Activated naive CD4-positive, alpha-beta T cell treated with anti-CD3 and anti-CD28 coated beads, Interleukin-2, amount 50 U/mL, for 24 hours (primary cell): ENCODE measurements at regions not wholly inside any gene's neighbourhood (a gene's known extent, or its start where the extent isn't known, plus 50 kb on each side); places are given as distances from the start of the nearest gene placed in this dataset.
A peak's percentile ranks its signal among the peaks of the same experiment; 100 is the strongest.

Source experiments
- H3K27ac Mint-ChIP-seq: one replicate; pipeline ENCODE4 v1.8.0; 2021; ENCODE audit warnings: mild to moderate bottlenecking, mixed read lengths
- H3K27me3 Mint-ChIP-seq: one replicate; pipeline ENCODE4 v1.8.0; 2021; ENCODE audit warnings: mixed read lengths
- H3K36me3 Mint-ChIP-seq: one replicate; pipeline ENCODE4 v1.8.0; 2021; ENCODE audit warnings: mixed read lengths
- H3K4me1 Mint-ChIP-seq: one replicate; pipeline ENCODE4 v1.8.0; 2021; ENCODE audit warnings: mixed read lengths
- H3K4me3 Mint-ChIP-seq: one replicate; pipeline ENCODE4 v1.8.0; 2021; ENCODE audit warnings: mild to moderate bottlenecking, mixed read lengths
- H3K9me3 Mint-ChIP-seq: one replicate; pipeline ENCODE4 v1.8.0; 2021; ENCODE audit warnings: mixed read lengths

DNA sequence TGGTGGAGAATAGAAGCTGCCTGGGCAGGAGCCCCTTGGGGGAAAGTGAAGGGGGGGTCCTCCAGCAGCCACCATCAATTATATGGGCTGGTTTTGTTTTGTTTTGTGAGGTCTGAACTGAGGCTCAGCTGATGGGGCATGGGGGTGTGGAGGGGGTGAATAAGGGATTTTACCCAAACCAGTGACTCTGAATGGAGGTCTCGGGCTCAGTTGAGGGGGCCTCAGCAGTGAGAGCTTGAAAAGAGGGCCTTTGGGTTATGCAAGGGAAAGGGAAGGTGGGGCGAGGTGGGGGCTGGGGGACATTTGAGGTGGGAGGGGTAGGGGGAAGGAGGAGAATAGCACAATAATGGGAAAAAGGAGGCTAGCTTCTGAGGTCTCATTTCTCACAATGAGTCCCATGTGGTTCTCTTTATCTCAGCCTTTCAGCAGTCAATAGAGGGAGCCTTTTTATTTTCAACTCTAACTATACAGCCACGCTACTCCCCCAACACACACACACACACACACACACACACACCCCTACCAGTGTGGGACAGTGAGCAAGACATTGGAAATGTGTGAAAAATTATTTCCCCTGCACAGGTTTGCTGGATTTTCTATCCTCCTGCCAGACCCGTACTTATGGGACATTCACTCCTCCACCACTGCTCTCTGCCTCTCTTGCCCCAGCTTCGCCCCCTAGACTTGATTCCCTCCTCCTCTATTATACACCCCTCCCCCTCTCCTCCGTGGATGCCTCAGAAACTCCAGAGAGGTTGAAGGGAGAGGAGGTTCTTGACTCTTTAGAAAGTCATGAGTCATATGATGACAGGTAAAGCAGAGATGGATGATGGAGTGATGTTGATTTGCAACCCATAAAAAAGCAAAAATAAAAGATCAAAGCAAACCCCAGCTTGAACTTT lies 96.0 kb downstream of the GTPBP8 start:
- Mint-ChIP-seq H3K4me1 (no peaks in the 10 kb centered on the region), H3K27ac (no peak overlapping the region), H3K27me3 (no peaks in the 10 kb centered on the region), H3K36me3 (peaks cover 30% of the 10 kb centered on the region), H3K4me3 (no peak overlapping the region), H3K9me3 (no peaks in the 10 kb centered on the region)

GRCh38 chr3:113088616-113089015 lies 97.8 kb downstream of the GTPBP8 start:
- H3K9me3 Mint-ChIP-seq: no peaks in the 10 kb centered on the region
- H3K36me3 Mint-ChIP-seq: peaks cover 25% of the 10 kb centered on the region
- no peak overlapping the region for H3K4me3 Mint-ChIP-seq
- no peaks in the 10 kb centered on the region for H3K27me3 Mint-ChIP-seq
- H3K27ac Mint-ChIP-seq: no peak overlapping the region
- H3K4me1 Mint-ChIP-seq: no peaks in the 10 kb centered on the region

GRCh38 chr3:113091417-113091816 lies 100.6 kb downstream of the GTPBP8 start:
- Mint-ChIP-seq H3K27ac (no peak overlapping the region), H3K4me1 (no peaks in the 10 kb centered on the region), H3K36me3 (peaks cover 28% of the 10 kb centered on the region), H3K9me3 (no peaks in the 10 kb centered on the region), H3K4me3 (no peak overlapping the region), H3K27me3 (no peaks in the 10 kb centered on the region)

GRCh38 chr3:113092746-113093145 lies 102.0 kb downstream of the GTPBP8 start:
- Mint-ChIP-seq H3K27me3 (no peaks in the 10 kb centered on the region), H3K4me1 (no peaks in the 10 kb centered on the region), H3K27ac (no peak overlapping the region), H3K4me3 (no peak overlapping the region), H3K9me3 (no peaks in the 10 kb centered on the region), H3K36me3 (peaks cover 28% of the 10 kb centered on the region)

- Mint-ChIP-seq H3K27ac (no peak overlapping the region), H3K9me3 (no peaks in the 10 kb centered on the region), H3K4me1 (no peaks in the 10 kb centered on the region), H3K4me3 (no peak overlapping the region), H3K36me3 (peaks cover 23% of the 10 kb centered on the region), H3K27me3 (no peaks in the 10 kb centered on the region)
These were observed 103.8 kb downstream of the GTPBP8 start for GRCh38 chr3:113094337-113095221.

- Mint-ChIP-seq H3K36me3 (peaks cover 15% of the 10 kb centered on the region), H3K4me1 (no peaks in the 10 kb centered on the region), H3K9me3 (peaks cover 2% of the 10 kb centered on the region), H3K4me3 (no peak overlapping the region), H3K27ac (no peak overlapping the region), H3K27me3 (no peaks in the 10 kb centered on the region)
These were observed 105.6 kb downstream of the GTPBP8 start for GRCh38 chr3:113096188-113096892.

- Mint-ChIP-seq H3K4me3 (no peak overlapping the region), H3K27me3 (no peaks in the 10 kb centered on the region), H3K4me1 (no peaks in the 10 kb centered on the region), H3K27ac (no peak overlapping the region), H3K9me3 (peaks cover 5% of the 10 kb centered on the region), H3K36me3 (peaks cover 17% of the 10 kb centered on the region)
These were observed 107.2 kb downstream of the GTPBP8 start for GRCh38 chr3:113097960-113098447.

DNA sequence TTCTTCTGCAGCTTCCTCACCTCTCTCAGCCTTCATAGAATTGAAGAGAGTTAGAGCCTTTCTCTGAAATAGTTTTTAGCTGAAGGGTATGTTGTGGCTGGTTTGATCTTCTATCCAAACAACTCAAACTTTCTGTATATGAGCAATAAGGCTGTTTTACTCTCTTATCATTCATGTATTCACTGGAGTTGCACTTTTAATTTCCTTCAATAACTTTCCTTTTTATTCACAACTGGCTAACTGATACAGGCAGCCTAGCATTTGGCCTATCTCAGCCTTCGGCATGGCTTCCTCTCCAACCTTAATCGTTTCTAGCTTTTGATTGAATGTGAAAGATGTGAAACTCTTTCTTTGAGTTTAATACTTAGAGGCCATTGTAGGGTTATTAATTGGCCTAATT lies 109.3 kb downstream of the GTPBP8 start:
- Mint-ChIP-seq H3K27me3 (no peaks in the 10 kb centered on the region), H3K9me3 (peaks cover 5% of the 10 kb centered on the region), H3K4me1 (no peaks in the 10 kb centered on the region), H3K36me3 (peaks cover 14% of the 10 kb centered on the region), H3K4me3 (no peak overlapping the region), H3K27ac (no peak overlapping the region)

DNA sequence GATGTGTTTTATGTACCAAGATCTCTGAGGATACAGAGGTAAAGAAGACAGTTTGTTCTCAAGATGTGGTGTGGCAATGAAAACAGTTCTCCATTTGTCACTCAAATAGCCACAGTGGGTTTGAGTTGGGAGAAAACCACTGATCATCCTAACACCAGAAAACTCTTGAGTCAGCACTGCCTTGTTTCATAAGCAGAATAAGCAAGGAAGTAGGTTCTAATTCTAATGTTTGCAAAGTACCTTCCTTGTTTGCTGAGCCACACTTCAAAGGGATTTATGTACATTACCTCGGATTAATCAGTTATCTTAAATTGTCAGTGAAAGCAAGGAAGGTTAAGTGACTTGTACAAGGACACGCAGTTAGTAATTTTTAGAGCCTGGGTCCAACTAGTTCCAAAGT lies 107.8 kb upstream of the BOC start:
- Mint-ChIP-seq H3K4me3 (no peak overlapping the region), H3K36me3 (peaks cover 9% of the 10 kb centered on the region), H3K9me3 (peaks cover 5% of the 10 kb centered on the region), H3K27me3 (no peaks in the 10 kb centered on the region), H3K4me1 (no peaks in the 10 kb centered on the region), H3K27ac (no peak overlapping the region)

DNA sequence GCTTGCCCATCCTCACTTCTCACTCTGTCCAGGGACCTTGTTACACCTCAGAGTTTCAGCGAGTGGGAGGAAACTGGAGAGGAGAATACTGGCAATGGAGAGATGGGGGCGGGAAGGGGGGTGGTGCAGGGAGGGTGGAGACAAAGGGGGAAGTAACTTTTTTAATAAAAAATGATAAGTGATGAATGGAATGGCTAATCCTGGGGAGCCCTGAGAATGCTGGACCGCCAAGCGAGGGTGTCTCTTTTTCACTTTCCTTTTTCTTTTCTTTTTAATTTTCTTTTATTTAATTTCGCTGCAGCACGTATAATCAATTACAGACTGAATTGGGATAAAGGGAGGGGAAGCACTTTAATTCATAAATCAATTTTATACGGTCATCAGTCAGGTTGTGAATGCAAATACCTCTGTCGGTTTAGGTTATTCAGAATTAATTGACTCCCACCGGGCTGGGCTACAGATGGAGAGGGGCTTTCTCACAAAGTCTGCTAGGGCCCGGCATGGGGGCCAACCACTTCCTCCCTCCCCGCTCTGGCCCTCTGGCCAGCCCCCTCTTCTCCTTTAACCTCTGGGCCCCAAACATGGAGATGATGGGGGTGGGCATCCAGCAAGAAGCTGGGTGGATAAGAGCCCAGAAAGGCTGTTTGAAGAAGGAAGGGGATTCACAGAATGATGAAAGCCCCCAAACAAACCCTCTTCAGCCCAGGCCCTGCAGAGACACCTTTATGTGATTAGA lies 106.8 kb upstream of the BOC start:
- Mint-ChIP-seq H3K27me3 (no peaks in the 10 kb centered on the region), H3K9me3 (peaks cover 5% of the 10 kb centered on the region), H3K27ac (no peak overlapping the region)

GRCh38 chr3:113105093-113105449 lies 106.3 kb upstream of the BOC start:
- no peaks in the 10 kb centered on the region for H3K4me1 Mint-ChIP-seq
- peaks cover 9% of the 10 kb centered on the region for H3K36me3 Mint-ChIP-seq
- H3K27me3 Mint-ChIP-seq: no peaks in the 10 kb centered on the region
- peaks cover 5% of the 10 kb centered on the region for H3K9me3 Mint-ChIP-seq
- no peak overlapping the region for H3K27ac Mint-ChIP-seq
- H3K4me3 Mint-ChIP-seq: no peak overlapping the region

More for the DNA sequence above, 106.8 kb upstream of the BOC start:
- Mint-ChIP-seq H3K4me1 (no peaks in the 10 kb centered on the region), H3K4me3 (no peak overlapping the region), H3K36me3 (peaks cover 6% of the 10 kb centered on the region)

- no peaks in the 10 kb centered on the region for H3K4me1 Mint-ChIP-seq
- H3K27ac Mint-ChIP-seq: no peak overlapping the region
- H3K36me3 Mint-ChIP-seq: peaks cover 12% of the 10 kb centered on the region
- H3K27me3 Mint-ChIP-seq: no peaks in the 10 kb centered on the region
- peaks cover 5% of the 10 kb centered on the region for H3K9me3 Mint-ChIP-seq
- no peak overlapping the region for H3K4me3 Mint-ChIP-seq
These were observed 105.2 kb upstream of the BOC start for GRCh38 chr3:113105966-113106660.

DNA sequence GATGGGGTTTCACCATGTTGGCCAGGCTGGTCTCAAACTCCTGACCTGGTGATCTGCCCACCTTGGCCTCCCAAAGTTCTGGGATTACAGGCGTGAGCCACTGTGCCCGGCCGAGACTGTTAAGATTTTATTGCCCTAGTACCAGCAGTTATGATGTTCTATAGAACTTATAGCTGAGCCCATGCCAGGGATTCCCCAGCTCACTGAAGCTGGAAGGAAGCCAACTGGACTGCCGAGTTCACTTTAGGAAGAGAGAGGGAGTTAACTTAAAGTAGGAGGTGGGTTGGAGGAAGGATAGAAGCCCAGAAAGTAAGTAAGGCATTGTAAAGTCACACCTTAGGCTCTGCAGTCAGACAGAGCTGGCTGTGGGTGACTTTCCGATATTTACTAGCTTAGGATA lies 101.1 kb upstream of the BOC start:
- Mint-ChIP-seq H3K4me1 (peaks cover 3% of the 10 kb centered on the region), H3K27ac (no peak overlapping the region)

DNA sequence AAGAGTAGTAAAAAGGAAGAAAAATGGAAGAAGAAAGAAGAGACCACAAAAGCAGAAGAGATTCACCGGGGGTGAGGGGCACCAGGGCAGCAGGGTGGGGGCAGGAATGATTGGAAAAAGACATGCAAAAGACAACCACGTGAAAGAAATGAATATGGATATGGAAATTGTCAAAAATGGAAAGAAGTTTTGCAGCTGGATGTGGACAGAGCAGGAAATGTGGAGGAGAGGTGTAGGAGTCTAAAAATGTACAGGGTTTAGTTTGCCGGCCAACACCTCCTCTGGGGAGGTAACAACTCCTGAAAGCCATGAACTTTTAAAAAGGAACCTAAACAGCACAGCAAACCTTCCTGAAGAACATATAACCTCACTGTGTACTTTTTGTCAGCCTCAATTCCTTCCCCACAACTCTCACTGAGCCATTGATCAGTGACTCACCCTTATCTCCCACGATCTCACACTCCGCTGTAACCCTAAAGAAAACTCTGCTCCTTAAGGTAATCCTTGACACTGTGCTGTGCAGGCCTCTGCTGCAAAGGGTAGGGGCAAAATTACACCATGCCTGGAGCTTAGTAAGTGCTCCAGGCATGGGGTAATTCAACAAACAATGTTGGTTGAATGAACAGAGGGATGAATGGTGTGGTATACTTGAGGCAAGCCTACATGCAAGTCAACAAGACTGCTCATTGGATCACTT lies 100.2 kb upstream of the BOC start:
- H3K27ac Mint-ChIP-seq: peak overlapping the region; percentile 41
- peaks cover 3% of the 10 kb centered on the region for H3K4me1 Mint-ChIP-seq
- H3K4me3 Mint-ChIP-seq: no peak overlapping the region
- no peaks in the 10 kb centered on the region for H3K9me3 Mint-ChIP-seq
- no peaks in the 10 kb centered on the region for H3K27me3 Mint-ChIP-seq
- H3K36me3 Mint-ChIP-seq: peaks cover 8% of the 10 kb centered on the region

More for the DNA sequence above, 101.1 kb upstream of the BOC start:
- Mint-ChIP-seq H3K9me3 (no peaks in the 10 kb centered on the region), H3K27me3 (no peaks in the 10 kb centered on the region), H3K36me3 (peaks cover 8% of the 10 kb centered on the region), H3K4me3 (no peak overlapping the region)
